Pancreas (tissue), 10 donors: ENCODE measurements at regions not wholly inside any gene's neighbourhood (a gene's known extent, or its start where the extent isn't known, plus 50 kb on each side); places are given as distances from the start of the nearest gene placed in this dataset.

Source experiments
- ATAC-seq, 4 donors: fragments of 200-7000 bp; cut with Tn5 transposase; one replicate each; pipeline versions ENCODE4 v1.8.0 to v1.9.1; 2020; ENCODE audit warnings: mild to moderate bottlenecking in 4 of 4, moderate library complexity in 4 of 4
- DNase-seq, 6 donors: peaks; one replicate each; pipeline ENCODE4 v3.0.0-alpha.2; 2020
- FAIRE-seq: peaks from 2 replicates; lab custom pipeline; 2012; peaks lifted over from hg19 to GRCh38; lab: Jason Lieb, UNC
- H3K27ac ChIP-seq, 4 donors: fragments of 200-600 bp; sonication (generic); 1 replicate in 3 of 4; 2 replicates in 1 of 4; pipeline versions ENCODE4 v1.5.0 to v1.8.0; 2020
- H3K27me3 ChIP-seq, 4 donors: fragments of 200-600 bp; one replicate each; pipeline ENCODE4 v1.8.0; 2021
- H3K36me3 ChIP-seq, 3 donors: fragments of 200-600 bp; sonication (generic) in 1 of 3; one replicate each; pipeline versions ENCODE4 v1.5.0 to v1.8.0; 2020 to 2021
- H3K4me1 ChIP-seq, 3 donors: fragments of 200-600 bp; one replicate each; pipeline ENCODE4 v1.8.0; 2021
- H3K4me3 ChIP-seq, 4 donors: fragments of 200-600 bp; sonication (generic) in 2 of 4; one replicate each; pipeline versions ENCODE4 v1.5.0 to v1.8.0; 2020 to 2021
- H3K9me3 ChIP-seq, 4 donors: fragments of 200-600 bp; one replicate each; pipeline ENCODE4 v1.8.0; 2021
- WGBS, 2 donors: extraction: QIAGEN DNeasy Blood & Tissue Kit; methylation state at CpG; one replicate each; pipeline ENCODE4 v1.1.7; 2013; 5-methylcytosine and 5-hydroxymethylcytosine counted together
- intact Hi-C, 3 donors: fragments of 100-400 bp; cut with DNase I; formaldehyde crosslinking; loops; one replicate each; pipeline versions ENCODE4 v1.11.1 to v1.14.2; 2022
- TF ChIP-seq, protein P1 (sequence below), 4 donors: fragments of 200-600 bp; sonication (generic) in 3 of 4; IDR thresholded peaks; one replicate each; pipeline versions ENCODE4 v1.5.0 to v1.8.0; 2021; ENCODE audit warnings: antibody characterized with exemption in 4 of 4
- donor health status: healthy with polysubstance abuse.
- donor health status: DM: no; HTN: no; CAD: no; lungs with moderate emphysema.
- donor health status: DM: no; HTN: no; CAD: no.
- donor health status: control.
- donor health status: control.
- donor health status: Bipolar disorder and iron deficiency.
- donor health status: DM: yes; HTN: yes; CAD: no.
- donor health status: DM: no; HTN: no; CAD: no.
- donor health status: DM: no; HTN: no; CAD: no.
- donor health status: DM: yes; HTN: yes; CAD: no.

DNA sequence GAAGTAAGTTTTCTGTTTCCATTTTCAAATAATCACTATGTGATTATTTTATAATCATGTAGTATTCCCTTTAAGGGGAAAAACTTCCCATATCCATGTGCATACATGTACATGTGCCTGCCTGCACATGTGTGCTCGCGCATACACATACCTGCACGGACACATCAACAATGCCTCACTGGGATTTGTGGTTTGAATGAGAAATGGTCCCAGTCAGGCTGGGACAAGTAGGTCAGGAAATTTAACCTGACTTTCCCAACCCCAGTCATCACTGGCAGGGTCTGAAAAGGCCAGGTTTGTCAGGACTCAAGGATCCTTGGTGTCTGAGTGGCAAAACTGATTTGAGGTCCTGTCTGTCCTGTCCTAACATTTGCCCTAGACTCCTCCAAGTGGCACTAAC is 109.3 kb upstream of the MRPS22 start:
- H3K27ac ChIP-seq = no peak overlapping the region
- ATAC-seq (no peak), FAIRE-seq (no peak), DNase-seq (no peak)
- 67 to 83% methylated on average over 3 of the region's 3 CpGs for WGBS, 2 donors
- H3K4me1 ChIP-seq = no peaks in the 10 kb centered on the region
- TF ChIP-seq, protein P1, sequence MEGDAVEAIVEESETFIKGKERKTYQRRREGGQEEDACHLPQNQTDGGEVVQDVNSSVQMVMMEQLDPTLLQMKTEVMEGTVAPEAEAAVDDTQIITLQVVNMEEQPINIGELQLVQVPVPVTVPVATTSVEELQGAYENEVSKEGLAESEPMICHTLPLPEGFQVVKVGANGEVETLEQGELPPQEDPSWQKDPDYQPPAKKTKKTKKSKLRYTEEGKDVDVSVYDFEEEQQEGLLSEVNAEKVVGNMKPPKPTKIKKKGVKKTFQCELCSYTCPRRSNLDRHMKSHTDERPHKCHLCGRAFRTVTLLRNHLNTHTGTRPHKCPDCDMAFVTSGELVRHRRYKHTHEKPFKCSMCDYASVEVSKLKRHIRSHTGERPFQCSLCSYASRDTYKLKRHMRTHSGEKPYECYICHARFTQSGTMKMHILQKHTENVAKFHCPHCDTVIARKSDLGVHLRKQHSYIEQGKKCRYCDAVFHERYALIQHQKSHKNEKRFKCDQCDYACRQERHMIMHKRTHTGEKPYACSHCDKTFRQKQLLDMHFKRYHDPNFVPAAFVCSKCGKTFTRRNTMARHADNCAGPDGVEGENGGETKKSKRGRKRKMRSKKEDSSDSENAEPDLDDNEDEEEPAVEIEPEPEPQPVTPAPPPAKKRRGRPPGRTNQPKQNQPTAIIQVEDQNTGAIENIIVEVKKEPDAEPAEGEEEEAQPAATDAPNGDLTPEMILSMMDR (IDR thresholded peaks at IDR 0.05) = no peak
- H3K27me3 ChIP-seq = no peaks in the 10 kb centered on the region
- intact Hi-C loops = no loop called here
- H3K9me3 ChIP-seq = no peaks in the 10 kb centered on the region
- no peaks in the 10 kb centered on the region for H3K36me3 ChIP-seq
- no peak overlapping the region for H3K4me3 ChIP-seq

DNA sequence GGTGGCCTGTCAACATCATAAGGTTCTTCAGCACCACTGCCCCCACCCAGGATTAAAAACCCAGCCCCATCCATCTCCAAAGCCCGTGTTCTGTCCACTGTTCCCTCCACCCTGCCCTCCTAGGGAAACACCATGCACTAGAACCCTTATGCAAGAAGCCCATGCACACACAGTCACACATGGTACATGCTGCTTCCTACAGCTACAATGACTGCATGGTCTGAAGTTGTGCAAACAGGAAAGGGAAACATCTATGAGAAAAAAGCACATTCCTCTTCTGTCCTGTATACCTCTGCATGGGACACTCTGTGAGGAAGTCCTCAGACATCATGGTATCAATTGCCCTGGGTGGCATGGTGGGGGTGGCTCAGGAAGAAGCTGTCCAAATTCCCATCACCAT is 108.6 kb upstream of the MRPS22 start:
- Histone ChIP-seq H3K36me3 (no peaks in the 10 kb centered on the region), H3K27me3 (no peaks in the 10 kb centered on the region), H3K4me3 (no peak overlapping the region), H3K9me3 (no peaks in the 10 kb centered on the region), H3K27ac (no peak overlapping the region), H3K4me1 (no peaks in the 10 kb centered on the region)
- intact Hi-C loops = no loop called here
- ATAC-seq = no peak
- no peak for FAIRE-seq
- DNase-seq = no peak
- TF ChIP-seq, protein P1 (IDR thresholded peaks at IDR 0.05) = no peak
- WGBS, 2 donors = 91 to 93% methylated on average over 1 of the region's 1 CpG

DNA sequence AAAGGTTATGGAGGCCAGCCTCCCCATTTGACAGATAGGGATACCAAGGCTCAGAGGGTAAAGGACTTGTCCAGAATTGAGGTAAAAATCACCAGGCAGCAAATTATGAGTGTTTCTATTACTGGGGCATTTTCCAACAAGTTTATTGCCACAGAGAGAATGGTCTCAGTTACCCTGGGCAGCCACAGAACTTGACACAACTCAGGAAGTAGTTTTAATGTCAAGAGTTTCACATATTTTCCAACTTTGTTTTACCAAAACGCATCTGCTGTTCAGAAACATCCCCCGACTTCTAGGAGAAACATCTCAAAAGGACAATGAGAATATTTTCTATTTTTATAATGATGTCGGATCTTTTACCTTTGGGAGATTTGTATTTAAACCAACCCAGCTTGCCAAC is 107.5 kb upstream of the MRPS22 start:
- no peak for DNase-seq
- Histone ChIP-seq H3K27me3 (no peaks in the 10 kb centered on the region), H3K9me3 (no peaks in the 10 kb centered on the region), H3K4me3 (no peak overlapping the region), H3K4me1 (no peaks in the 10 kb centered on the region), H3K36me3 (no peaks in the 10 kb centered on the region), H3K27ac (no peak overlapping the region)
- WGBS, 2 donors = 79 to 82% methylated on average over 3 of the region's 3 CpGs
- TF ChIP-seq, protein P1 (IDR thresholded peaks at IDR 0.05) = no peak
- ATAC-seq = no peak
- FAIRE-seq = no peak
- intact Hi-C loops = no loop called here

DNA sequence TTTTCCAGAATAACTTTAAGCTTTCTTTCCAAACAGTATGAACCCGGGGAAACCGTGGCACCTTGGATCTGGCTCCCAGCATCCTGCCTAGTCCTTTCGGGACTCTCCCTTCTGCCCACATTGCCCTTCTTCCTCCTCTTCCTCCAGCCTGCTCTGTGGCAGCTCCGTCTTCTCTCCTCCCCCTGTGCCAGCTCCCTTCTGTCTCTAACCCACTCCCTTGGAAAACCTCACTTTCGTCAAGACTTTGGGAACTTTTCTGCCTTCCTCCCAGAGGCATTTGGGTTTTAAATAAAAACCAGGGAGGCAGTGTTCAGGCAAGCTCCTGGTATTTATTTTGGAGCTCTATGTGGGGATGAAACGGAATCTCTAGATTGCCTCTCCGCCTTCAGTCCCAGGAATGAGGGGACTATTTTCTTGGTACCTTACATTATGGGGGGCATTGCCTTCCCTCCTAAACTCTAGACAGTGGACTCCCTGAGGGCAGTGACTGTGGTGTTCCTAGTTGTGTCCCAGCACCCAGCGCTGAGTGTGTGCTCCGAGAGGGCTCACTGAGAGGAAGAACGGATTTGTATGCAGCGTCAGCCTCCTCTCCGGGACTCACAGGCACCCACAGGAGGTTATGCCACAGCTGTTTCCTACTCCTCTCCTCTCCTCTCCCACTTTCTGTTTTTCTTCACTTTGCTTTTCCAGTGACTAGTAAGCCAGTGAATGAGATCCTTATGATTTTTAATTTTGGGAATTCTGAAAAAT is 105.4 kb upstream of the MRPS22 start:
- no peak for ATAC-seq
- TF ChIP-seq, protein P1 (IDR thresholded peaks at IDR 0.05) = no peak
- Histone ChIP-seq H3K4me1 (no peaks in the 10 kb centered on the region), H3K27me3 (no peaks in the 10 kb centered on the region), H3K4me3 (no peak overlapping the region), H3K9me3 (no peaks in the 10 kb centered on the region), H3K27ac (no peak overlapping the region), H3K36me3 (no peaks in the 10 kb centered on the region)
- DNase-seq = no peak
- intact Hi-C loops = no loop called here
- 89 to 90% methylated on average over 12 of the region's 12 CpGs for WGBS, 2 donors
- FAIRE-seq = no peak

DNA sequence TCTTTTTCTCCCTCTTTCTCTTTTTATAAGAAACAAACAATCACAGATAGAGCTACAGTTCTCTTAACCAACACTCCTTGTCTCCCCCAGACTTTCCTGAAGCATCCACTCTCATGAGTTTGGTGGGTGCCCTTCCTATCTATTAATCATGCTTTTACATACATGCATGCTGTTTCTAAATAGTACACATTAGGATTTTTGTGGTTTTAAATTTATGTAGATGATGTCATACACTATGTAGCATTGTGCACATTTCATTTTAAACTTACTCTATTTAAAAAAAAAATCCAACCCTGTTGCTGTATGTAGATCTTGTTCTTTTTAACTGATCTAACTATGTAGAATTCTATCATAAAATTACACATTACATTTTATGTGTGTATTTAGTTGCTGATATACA is 104.3 kb upstream of the MRPS22 start:
- no peaks in the 10 kb centered on the region for H3K36me3 ChIP-seq
- no peak overlapping the region for H3K27ac ChIP-seq
- no peak overlapping the region for H3K4me3 ChIP-seq
- H3K4me1 ChIP-seq = no peaks in the 10 kb centered on the region
- intact Hi-C loops = no loop called here
- H3K9me3 ChIP-seq = no peaks in the 10 kb centered on the region
- TF ChIP-seq, protein P1 (IDR thresholded peaks at IDR 0.05) = no peak
- DNase-seq (no peak), FAIRE-seq (no peak), ATAC-seq (no peak)
- H3K27me3 ChIP-seq = no peaks in the 10 kb centered on the region
